NCI-H69 (cell line): ENCODE measurements at regions not wholly inside any gene's neighbourhood (a gene's known extent, or its start where the extent isn't known, plus 50 kb on each side); places are given as distances from the start of the nearest gene placed in this dataset.

Source experiments
- DNase-seq: peaks from one replicate; lab custom pipeline; 2025; lab: John Stamatoyannopoulos, UW

DNA sequence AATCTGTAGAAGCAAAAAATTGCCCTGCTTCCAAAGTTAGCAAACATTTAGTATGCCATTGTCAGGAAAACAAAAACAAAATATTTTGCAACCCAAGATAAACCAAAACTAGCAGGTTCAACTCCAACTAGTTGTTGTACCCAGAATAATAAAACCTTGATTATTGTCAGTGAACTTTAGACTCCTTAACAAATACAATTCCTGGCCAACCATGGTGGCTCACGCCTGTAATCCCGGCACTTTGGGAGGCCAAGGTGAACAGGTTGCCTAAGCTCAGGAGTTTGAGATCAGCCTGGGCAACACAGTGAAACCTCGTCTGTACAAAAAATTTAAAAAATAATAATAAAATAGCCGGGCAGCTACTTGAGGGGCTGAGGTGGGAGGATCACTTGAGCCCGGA lies 53.6 kb upstream of the EPCAM start:
- DNase-seq: no peak

DNA sequence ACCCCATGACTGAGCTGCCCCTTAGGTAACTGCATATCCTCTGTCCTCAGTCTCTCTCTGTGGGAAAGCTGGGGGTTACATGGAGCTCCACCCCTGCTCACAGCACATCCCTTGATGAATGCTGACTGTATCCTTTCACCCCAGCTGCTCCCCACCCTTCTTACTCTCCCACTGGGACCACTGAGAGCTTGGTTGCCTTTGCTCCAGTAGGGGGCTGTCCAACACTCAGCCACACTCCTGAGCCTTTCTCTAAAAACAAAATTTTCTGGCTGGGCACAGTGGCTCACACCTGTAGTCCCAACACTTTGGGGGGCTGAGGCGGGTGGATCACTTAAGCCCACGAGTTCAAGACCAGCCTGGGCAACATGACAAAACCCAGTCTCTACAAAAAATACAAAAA lies 55.4 kb upstream of the EPCAM start:
- no peak for DNase-seq

DNA sequence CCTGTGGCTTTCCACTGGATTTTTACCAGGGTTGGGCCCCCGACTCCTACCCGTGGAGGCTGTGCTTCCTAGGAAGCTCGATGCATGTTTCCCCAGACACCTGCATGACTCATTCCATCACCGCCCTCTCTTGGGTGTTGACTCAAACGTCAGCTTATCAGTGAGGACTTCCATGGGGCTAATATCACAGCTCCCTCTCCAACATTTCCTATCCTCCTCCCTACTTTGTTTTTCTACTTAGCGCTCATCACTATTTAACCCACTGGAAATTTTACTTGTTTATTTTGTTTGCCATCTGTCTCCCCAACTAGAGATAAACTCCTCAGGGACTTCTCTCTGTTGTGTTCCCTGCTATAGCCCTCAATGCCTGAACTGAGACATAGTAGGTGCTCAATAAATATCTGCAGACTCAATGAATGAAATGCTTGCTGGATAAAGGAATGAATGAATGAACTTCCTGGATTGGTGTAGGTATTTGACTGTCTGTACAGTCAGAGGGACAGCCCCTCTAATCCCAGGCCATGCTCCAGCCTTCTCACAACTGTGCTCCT lies 55.9 kb upstream of the EPCAM start:
- peak; percentile 39 for DNase-seq

DNA sequence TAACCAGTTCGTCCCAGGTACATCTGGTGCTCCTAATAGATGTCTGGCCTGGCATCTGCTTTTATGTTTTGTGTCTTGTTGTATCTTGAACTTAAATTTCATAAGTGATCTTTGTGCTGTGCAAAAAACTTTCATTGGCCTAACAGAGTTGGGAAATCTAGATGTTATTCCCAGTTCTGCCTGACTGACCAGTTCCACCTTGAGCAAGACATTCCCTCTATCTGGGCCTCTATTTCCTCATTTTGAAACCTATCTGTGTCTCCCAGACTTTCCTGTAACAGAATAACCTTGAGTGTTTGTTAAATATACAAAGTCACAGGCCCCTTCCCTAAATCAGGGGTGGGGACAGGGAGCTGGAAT lies 56.6 kb upstream of the EPCAM start:
- no peak for DNase-seq

DNA sequence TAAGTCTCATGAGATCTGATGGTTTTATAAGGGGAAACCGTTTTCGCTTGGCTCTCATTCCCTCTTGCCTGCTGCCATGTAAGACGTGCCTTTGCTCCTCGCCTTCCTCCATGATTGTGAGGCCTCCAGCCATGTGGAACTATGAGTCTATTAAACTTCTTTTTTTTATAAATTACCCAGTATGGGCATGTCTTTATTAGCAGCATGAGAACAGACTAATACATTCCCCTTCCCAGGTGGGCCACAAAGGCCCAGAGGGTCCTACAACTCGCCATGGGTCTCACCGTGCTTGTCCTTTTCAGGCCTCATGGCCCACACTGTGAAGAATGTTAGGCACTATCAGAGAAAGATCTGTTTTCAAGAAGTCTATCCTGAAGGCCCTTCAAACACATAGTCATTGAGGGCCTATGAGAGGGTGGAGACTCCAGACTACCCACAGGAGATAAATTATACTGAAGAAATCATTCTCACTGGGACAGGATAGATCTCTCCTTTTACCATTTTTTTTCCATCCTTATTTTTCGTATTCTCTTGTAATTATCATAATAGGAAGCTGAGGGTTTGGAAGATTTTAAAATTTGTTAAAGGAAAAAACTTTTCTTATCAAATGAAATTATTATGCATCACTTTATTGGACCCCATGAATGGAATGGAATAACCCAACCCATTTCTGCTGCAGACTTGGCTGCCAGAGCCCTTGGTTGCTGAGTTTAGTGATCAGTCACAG lies 57.2 kb upstream of the EPCAM start:
- DNase-seq: no peak

DNA sequence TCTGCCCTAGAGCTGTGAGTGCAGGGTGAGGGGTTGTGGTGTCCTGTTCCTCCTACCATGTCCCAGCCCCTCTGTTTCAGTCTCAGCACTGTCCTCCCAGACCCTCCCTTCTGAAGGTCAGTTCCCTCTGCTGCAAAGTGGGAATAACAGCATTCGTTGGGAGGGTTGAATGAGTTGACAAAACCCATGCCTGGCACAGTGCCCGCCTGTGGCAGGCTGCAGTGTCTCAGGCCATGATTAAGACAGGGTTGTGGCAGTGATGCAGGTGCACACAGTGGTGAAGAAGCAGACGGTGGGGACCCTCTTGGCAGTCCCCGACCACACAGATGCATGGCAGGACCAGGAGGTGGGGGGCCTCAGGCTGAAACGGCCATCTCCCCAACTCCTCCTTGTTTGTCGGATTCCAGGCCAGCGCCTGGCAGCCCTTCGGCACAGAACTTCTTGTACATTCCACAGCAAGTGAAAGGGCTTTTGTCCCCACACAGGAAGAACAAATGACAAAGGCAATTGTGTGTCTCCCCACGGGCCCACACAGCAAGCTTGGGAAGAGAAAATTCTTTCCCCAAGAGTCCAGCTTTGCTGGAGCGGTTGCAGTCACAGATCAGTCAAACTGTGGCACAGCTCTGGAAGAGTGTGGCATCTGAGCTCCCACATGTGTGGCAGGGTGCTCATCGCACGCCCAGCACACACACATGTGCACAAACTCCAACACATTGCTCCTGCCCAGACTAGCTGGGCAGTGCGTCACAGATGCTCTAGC lies 58.1 kb upstream of the EPCAM start:
- DNase-seq: peak; percentile 56

DNA sequence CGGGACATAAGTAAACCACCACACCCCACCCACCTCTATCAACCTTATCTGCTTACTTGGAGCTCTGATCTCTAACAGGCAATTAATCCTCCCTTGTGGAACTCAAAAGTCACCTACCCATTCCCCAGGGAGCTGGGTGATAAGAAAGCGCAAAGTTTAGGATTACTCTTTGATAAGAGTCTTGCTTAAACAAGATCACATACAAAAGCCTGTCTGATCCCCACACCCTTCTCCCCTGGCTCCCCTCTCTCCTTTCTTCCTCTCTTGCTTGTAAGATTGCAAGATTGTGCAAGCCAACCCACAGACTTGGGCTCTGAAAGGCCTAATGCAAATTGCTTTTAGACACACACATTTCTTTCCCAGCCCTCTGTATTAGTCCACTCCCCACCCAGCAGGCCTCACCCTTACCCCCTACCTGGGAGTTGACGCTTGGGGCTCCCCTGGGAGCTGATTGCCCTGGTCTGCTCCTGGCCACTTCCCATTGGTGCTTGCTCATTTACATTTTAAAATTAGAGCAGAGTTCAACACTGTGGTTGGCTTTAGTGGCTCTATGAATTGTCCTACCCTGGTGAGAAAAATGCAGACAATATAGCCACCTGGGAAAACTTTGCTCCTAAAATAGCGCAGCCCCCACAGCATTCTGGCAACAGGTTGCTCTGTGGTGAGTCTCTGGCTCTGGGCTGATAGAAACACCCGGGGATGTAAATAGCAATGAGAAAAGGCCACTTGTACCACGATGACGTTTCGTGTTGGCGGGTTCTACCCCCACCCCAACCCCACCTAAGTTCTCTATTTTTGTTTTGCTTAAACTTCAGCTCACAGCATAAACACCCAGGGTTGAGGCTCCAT lies 58.9 kb upstream of the EPCAM start:
- peak; percentile 69 for DNase-seq

DNA sequence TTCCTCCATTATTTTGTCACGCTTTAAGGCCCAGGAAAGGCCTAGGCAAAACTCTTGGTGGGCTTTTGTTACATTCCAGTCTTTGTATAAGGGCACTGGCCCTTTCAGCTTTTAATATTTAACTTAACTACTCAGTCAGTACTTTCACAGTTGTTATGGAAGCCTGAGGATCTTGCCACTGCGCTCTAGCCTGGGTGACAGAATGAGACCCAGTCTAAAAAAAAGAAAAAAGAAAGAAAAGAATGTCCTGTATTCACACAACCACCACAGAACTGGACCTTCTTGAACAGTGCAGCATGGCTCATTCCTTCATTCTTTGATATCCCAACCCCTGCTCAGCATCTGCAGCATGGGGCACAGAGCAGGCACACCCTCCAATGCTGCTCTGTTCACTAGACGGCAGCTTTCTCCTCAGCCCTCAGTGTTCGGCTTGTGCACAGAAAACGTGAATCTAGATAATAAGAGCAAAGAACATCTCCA lies 59.6 kb upstream of the EPCAM start:
- DNase-seq: no peak

DNA sequence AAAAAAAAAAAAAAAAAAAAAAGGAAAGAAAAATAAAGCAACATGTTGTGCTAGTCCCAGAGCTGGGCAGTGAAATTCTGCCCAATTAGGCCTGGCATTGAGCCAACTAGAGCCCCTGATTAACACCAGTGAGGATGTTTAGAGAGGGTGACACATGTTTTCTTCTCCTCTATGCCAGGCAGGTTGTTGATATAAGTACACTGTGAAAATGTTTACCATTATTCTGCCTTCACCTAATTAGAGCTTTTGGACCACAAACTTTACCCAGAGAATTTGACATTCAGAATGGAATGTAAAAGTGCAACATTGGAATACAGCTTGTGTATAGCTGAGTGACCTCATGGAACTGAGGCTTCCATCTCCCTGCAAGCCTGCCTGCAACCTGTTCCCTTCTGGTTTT lies 62.0 kb upstream of the EPCAM start:
- DNase-seq: peak; percentile 81

DNA sequence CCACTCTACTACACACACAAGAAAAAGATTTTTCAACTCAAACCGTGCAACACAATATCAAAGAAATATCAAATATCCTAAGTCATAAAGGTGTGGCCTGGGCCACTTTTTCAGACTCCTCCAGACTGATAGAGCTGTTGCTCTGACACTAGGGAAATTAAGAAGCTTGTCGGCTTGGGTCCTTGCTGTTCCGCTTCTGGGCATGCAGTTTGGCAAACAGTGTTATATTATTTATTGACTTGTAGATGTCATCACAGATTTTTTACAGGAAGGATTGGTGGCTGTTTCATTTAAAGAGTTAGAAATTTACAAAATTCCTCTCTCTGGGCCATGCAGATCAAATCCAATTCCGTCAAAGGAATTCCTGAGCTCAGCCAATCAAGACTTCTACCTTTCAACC lies 64.5 kb upstream of the EPCAM start:
- DNase-seq: no peak

DNA sequence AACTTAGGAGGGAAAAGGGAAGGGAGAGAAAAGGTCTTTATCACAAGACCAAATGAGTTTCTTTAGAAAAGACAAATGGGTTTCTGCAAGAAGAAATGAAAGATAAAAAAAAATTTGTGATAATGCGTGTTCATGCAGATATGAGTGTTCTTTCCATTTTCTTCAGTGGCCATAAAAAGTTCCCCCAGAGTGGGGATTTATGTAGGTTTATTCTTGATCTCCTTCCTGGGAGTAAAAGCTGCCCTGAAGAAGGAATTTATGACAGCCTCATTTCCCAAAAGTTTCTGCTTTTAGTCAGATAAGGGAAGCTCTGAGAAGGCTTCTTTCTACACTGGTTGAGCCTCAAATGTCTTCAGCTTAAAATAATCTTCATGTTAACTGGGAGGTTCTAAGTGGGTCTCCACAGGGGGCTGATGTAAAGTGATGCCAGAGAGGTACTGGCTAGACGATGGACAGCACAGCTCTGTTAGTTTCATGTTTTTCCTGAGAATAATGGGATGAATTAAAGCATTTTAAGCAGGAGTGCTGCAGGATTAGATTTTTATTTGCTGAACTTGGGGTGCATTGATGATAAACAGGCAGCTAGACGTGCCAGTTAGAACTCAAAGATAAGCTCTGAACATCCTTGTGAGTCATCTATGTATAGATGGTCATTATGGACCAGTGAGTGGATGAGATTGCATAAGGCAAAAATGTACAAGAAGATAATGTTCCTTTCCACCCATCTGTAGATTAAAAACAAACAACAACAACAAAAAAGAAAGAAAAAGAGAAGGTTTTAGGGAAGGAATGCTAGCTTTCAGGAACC lies 65.6 kb upstream of the EPCAM start:
- no peak for DNase-seq

DNA sequence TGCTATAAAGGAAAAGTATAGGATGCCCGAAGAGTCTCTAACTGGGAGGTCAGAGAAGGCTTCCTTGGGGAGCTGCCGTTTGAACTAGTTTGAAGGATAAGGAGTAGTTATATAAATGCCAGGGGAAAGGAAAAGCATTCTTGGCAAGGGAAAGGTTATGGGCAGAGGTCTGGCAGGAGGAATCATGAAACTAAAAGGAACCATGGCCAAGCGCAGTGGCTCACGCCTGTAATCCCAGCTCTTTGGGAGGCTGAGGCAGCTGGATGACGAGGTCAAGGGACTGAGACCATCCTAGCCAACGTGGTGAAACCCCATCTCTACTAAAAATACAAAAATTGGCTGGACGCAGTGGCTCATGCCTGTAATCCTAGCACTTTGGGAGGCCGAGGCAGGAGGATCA lies 66.8 kb upstream of the EPCAM start:
- no peak for DNase-seq

DNA sequence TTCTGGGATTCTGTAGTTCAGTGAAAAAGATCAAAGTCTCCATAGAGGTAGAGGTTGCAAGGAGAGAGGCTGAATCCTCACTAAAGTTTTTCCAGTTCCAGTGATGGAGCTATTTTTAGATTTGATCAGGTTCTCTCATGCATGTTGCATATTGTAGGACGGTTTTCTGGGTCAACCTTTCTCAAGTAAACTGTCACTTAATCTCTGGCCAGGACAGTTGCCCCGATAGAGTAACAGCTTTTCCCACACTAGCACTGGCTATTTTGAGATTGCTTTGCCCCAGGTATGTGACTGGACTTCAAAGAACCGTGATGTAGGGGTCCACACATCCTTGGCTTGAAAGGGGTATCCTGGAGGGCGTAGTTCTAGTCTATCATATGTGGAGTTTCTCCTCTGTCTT lies 67.4 kb upstream of the EPCAM start:
- DNase-seq: no peak

DNA sequence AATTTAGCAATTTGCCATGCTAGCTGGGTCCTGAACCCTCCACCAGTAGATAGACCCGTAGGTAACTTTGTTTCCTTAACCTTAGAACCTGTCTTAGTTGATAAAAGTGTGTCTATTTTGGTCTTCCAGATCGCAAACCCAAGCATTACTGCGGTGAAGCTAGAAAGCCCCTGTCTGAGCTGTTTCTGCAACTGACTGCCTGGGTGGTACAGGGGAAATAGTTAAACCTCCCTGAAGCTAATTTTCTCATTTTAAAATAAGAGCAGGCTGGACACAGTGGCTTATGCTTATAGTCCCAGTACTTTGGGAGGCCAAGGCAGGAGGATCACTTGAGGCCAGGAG lies 67.9 kb upstream of the EPCAM start:
- no peak for DNase-seq

DNA sequence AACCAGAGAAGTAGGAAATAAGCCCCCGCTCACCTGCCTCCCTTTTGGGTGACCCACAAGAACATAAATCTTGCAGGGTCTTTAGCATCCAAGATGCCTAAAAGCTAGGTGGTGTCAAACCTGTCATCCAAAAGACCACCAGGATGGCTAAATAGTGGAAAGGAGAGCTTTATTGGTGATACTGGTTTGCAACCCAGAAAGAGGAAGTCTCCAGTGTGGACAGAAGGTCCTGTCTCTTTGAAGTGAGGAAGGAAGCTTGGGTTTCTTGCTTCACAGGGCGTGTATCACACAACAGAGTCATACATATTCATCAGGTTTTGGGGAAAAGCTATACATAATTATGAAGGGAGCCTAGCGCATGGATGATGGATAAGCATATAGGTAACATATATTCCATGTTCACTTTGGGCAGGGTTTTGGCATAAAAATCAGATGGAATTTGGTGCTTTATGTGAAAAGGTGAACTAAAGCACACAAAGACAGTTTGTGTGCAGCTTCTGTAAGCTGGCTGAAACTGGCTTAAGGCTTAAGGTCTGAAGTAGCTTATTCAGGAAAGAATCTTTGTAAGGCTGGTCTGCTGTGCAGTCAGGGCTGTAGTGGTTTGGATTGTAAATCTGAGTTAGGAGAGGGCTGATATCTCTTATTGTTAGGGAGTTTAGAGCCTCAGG lies 68.4 kb upstream of the EPCAM start:
- no peak for DNase-seq

DNA sequence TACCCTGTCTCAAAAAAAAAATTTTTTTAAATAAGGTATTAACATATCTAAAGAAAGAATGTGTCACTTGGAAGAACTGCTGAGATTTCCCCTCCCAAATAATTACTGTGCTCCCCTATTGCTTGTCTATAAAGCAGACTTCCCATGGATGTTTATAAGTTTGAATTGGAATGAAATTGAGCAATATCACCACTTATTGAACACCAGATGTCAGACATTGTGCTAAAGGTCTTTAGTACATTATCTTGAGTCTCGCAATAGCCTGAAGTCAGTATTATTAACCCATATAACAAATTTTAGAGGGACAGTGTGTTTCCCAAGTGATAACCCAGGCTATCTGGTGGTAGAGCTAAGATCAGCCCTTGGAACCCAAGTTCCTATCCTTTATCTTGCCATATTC lies 69.0 kb upstream of the EPCAM start:
- no peak for DNase-seq

DNA sequence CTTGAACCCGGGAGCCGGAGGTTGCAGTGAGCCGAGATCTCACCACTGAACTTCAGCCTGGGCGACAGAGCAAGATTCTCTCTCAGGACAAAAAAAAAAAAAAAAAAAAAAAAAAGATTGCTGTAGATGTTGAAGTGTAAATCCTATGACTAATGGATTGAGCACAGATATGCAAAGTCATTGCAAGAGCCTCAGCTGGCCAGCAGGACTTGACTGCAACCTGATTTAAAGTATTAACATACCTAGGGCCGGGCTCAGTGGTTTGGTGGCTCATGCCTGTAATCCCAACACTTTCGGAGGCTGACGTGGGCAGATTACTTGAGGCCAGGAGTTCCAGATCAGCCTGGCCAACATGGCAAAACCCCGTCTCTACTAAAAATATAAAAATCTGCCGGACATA lies 69.6 kb upstream of the EPCAM start:
- no peak for DNase-seq

DNA sequence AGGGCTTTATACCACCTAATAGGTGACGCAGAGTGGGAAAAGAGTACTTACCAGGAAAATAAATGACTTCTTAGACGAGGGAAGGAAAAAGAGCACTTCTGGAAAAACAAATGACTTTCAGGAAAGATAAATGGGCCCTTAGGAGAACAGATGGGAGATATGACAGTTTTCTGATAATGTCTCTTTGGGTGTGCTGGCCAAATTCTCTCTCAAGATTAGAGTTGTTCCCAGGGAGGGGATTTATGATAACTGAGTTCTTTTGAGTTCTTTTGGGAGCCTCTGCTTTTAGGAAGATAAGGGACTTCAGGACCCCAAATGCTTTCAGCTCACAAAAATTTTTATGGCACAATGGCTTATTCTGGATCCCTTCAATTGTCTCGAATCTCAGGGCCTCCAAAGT lies 70.3 kb upstream of the EPCAM start:
- DNase-seq: no peak

DNA sequence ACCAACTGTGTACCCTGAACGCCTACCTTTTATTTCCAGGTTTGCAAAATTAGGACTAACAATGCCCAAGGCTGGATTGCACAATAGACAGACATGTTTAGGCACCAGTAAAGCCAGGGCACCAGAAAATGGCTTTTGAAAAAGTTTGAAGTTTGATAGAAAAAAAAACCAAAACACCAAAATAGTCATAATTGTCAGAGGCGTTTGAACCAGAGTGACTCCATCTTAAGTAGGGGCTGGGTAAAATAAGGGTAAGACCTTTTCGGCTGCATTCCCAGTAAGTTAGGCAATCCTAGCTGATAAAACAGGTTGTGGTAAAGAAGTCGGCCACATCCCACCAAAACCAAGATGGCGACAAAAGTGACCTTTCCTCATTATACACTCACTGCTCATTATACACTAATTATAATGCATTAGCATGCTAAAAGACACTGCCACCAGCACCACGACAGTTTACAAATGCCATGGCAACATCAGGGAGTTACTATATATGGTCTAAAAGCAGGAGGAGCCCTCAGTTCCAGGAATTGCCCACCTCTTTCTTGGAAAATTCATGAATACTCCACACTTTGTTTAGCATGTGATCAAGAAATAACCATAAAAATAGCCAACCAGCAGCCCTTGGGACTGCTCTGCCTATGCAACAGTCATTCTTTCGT lies 71.2 kb upstream of the EPCAM start:
- DNase-seq: no peak

DNA sequence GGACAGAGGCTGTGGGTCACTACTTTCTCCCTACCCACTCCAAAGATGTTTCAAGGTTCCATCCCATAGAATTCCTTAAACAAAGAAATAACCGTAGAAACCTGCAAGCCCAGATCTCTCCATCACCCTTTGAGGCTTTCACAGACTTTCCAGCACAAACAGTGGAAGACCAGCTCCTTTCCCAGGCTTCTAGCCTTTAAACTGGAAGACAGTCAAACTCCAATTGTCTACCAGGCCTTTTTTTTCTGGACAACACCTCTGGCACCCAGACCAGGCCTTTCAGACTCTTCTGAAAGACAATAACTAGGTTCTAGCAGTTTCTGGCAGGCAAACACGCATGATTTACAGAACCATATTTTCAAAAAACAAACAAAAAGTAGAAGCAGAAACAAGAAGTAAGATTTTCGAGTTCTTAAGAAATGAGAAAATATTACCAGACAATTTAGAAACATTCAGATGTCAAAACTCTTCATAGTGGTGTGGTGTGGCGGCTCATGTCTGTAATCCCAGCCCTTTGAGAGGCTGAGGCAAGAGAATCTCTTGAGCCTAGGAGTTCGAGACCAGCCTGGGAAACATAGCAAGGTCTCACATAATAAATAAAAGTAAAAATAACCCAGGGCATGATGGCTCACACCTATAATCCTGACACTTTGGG lies 73.0 kb upstream of the EPCAM start:
- no peak for DNase-seq
